ENCODE measurements at regions not wholly inside any gene's neighbourhood (a gene's known extent, or its start where the extent isn't known, plus 50 kb on each side); places are given as distances from the start of the nearest gene placed in this dataset.
"Not testable (repeated sequence)": the region's sequence is repeated elsewhere in the genome, so short reads cannot be mapped to it uniquely, and the experiment has no call there.

DNA sequence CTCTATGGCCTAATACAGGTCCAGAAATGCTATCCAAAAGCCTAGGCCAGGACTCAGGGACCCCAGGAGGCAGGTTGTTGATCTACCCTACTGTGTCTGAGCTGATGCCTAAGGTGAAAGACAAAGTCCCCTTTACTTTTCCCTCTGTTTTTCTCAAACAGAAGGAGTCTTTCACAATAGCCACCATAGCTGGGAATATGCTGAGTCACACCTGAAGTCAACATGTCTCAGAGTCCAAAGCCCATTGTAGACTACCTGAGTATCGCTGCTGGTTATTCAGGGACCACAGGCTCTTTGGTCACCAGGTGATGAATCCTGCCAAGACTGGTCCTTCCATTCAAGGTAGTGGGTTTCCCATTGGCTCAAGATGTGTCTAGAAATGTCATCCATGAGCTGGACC, 562.2 kb downstream of the ACTRT1 start:
- no peak overlapping the region for H3K4me3 ChIP-seq (ENCODE audit: low read depth, low read length)
- TF ChIP-seq CTCF (conservative IDR thresholded peaks at IDR 0.05; ENCODE audit: low read depth, low read length), result no peak
- no peak for DNase-seq (ENCODE audit: low read depth)

DNA sequence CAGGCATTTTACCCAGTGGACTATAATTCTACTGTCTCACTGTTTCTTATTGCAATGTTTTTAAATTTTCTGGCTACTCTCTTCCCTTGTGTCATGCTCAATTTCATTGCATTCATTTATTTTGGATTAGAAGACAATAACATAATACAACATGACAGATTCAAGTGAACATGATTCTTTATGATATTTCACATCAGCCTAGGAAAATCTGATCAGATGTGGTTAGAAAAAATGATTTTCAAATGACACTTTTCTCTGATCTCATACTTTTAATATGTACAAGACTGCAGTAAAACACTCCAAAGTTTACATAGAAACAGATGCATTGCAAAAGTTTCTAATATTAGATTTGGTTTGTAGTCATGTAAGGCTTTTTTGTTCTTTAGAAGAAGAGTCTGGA, 586.0 kb downstream of the ACTRT1 start:
- no peak for DNase-seq (ENCODE audit: low read depth)
- no peak for TF ChIP-seq CTCF (conservative IDR thresholded peaks at IDR 0.05; ENCODE audit: low read depth, low read length)
- H3K4me3 ChIP-seq (ENCODE audit: low read depth, low read length), result no peak overlapping the region

- TF ChIP-seq CTCF (conservative IDR thresholded peaks at IDR 0.05; ENCODE audit: low read depth, low read length), result no peak
- DNase-seq (ENCODE audit: low read depth), result no peak
Observed at GRCh38 chrX:127459790-127460189, 592.4 kb downstream of the ACTRT1 start.

DNA sequence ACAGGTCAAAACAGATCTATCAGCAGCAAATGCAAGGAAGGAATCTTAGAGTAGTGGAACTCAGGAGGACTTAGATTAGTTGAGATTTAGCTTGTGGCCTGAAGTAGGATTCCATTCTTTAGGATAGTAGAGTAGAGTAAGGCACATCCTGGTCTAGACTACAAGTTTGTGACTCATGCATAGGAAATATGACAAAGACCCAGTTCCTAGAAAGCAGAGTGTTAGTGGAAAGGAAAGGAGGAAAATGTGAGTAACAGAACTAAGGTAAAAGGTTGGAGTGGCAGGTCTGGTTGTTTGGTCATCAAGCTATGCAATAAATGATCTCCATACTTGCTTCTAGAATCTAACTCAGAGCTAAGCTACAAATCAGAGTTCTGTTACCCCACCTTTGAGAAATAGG, 595.0 kb downstream of the ACTRT1 start:
- no peak for TF ChIP-seq CTCF (conservative IDR thresholded peaks at IDR 0.05; ENCODE audit: low read depth, low read length)
- DNase-seq (ENCODE audit: low read depth), result no peak
- H3K4me3 ChIP-seq (ENCODE audit: low read depth, low read length), result no peak overlapping the region

More at GRCh38 chrX:127459790-127460189, 592.4 kb downstream of the ACTRT1 start:
- H3K4me3 ChIP-seq (ENCODE audit: low read depth, low read length), result no peak overlapping the region

DNA sequence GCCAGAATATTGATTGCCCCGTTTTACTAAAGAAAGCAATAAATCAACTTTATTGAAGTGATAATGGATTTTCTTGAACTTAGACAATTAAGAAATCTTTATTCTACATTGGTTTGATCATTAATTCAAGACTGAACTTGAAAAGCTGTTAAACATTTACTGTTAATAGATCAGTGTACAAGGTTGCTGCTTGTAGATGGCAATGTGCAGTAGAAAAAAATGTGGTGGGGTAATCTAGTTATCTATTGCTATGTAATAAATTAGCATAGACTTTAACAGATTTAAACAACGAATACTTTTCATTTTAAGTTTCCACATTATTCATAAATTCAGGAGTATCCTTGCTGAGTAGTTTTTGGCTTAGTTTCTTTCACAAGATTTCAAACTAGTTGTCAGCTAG, 612.5 kb downstream of the ACTRT1 start:
- no peak for DNase-seq (ENCODE audit: low read depth)
- no peak overlapping the region for H3K4me3 ChIP-seq (ENCODE audit: low read depth, low read length)
- no peak for TF ChIP-seq CTCF (conservative IDR thresholded peaks at IDR 0.05; ENCODE audit: low read depth, low read length)

- no peak for DNase-seq (ENCODE audit: low read depth)
- no peak for TF ChIP-seq CTCF (conservative IDR thresholded peaks at IDR 0.05; ENCODE audit: low read depth, low read length)
- no peak overlapping the region for H3K4me3 ChIP-seq (ENCODE audit: low read depth, low read length)
Observed at GRCh38 chrX:127405946-127406345, 586.4 kb downstream of the PRR32 start.

DNA sequence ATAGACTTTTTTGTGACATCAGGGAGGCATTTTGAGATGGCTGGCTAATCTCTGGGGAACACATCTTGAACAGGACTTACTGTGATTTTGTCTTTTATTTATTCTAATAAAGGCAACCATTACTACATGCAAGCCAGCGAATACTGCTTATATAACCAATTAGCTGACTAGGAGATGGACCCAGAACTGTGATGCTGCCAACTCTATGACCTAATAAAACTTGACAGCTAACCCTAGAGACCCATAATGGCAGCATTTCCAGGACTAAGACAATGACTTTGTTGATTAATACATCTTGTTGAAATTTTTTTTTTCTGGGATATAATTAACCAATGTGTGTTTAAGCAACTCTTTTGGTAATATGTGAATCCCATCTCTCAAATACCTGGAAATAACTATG, 584.6 kb downstream of the PRR32 start:
- DNase-seq (ENCODE audit: low read depth), result no peak
- no peak for TF ChIP-seq CTCF (conservative IDR thresholded peaks at IDR 0.05; ENCODE audit: low read depth, low read length)
- no peak overlapping the region for H3K4me3 ChIP-seq (ENCODE audit: low read depth, low read length)

DNA sequence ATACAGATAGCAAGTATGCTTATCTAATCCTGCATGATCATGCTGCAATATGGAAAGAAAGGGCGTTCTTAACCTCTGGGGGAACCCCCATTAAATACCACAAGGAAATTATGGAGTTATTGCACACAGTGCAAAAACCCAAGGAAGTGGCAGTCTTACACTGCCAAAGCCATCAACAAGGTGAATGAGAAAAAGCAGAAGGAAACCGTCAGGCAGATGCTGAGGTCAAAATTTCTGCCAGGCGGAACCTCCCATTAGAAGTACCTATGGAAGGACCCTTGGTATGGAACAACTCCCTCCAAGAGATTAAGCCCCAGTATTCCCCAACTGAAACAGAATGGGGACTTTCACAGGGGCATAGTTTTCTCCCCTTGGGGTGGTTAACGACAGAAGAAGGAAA, 580.7 kb downstream of the PRR32 start:
- not testable (repeated sequence) for H3K4me3 ChIP-seq (ENCODE audit: low read depth, low read length); DNase-seq (ENCODE audit: low read depth)
